ENCODE measurements at regions not wholly inside any gene's neighbourhood (a gene's known extent, or its start where the extent isn't known, plus 50 kb on each side); places are given as distances from the start of the nearest gene placed in this dataset.

GRCh38 chr5:107325866-107326265 is 344.9 kb downstream of the EFNA5 start:
- DNase-seq: no peak

- no peak for DNase-seq
Observed at GRCh38 chr5:107324809-107325208, 345.9 kb downstream of the EFNA5 start.

- DNase-seq: no peak
Observed at GRCh38 chr5:107324071-107324470, 346.7 kb downstream of the EFNA5 start.

GRCh38 chr5:107323536-107323935 is 347.2 kb downstream of the EFNA5 start:
- DNase-seq: no peak

DNA sequence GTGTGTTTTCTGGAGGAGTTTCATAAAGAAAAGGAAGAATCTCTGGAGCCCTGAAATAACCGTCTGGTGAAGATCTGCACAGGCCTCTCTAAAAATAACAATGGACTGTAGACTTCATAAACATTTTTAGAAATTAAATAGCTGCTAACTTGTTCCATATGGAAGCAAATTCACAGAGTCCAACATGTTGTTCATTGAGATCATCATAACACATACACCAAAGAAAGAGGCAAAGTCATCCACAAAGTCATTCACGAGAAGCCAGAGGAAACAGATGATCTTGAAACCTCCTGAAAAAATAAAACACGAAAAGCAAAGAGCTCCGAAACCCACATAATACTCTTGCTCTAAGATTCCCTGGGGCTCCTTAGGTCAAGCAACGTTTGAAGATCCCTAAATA is 347.8 kb downstream of the EFNA5 start:
- DNase-seq: no peak

DNA sequence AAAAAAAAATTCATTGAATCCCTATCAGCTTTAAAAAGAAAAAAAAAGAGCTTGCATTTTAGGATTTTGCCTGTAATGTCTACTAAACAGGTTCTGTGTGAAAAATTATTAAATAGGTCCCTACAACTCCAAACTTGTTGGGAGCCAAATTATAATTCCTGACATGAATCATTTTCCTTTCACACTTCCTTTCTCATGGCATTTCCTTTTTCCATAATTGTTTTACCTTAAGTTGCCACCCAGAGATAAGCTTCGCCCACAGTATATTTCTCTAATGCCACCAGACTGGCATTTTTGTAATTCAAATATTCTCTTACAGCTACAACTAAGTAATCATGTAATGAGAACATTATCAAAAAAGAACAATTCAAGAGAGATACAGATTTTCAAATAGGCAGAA is 348.8 kb downstream of the EFNA5 start:
- DNase-seq: no peak

- DNase-seq: no peak
Observed at GRCh38 chr5:107320846-107321245, 349.9 kb downstream of the EFNA5 start.

GRCh38 chr5:107320376-107320775 is 350.4 kb downstream of the EFNA5 start:
- DNase-seq: no peak

- DNase-seq: no peak
Observed at GRCh38 chr5:107319901-107320300, 350.8 kb downstream of the EFNA5 start.

- DNase-seq: no peak
Observed at GRCh38 chr5:107314330-107314729, 356.4 kb downstream of the EFNA5 start.

DNA sequence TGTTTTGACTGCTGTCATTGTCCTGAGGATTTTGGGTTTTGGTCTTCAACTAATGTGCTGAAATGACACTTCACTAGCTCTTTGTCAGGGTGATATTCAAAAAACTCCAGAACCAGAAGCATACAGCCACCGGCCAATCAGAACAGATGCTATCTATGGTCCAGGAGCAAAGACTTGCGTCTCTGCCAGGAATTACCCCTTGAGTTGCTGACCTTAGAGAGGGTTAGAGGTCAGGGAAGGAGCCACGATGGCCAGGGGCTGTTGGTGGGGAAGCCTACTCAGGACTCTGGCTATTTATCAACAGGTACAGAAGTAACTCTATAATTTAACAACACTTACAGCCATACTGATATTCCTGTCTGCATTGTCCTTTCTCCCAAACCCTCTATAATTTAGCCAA is 356.8 kb downstream of the EFNA5 start:
- DNase-seq: no peak

DNA sequence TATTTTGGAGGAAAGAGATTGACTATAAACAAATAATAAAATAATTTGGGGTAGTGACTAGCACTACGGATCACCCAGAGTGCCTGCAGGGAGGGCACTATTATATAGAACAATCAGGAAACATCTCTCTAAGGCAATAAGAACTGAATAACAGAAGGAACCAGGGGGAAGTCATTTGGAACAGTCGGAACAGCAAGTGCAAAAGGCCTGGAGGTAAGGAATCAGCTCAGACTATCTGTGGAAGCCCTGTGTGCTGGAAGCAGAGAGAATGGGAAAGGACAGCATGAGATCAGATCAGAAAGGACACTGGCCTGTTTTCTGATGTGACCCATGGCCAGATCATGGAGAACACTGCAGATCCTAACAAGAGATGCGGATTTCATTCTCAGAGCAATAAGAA is 357.6 kb downstream of the EFNA5 start:
- no peak for DNase-seq

- DNase-seq: no peak
Observed at GRCh38 chr5:107310181-107310580, 360.6 kb downstream of the EFNA5 start.

- no peak for DNase-seq
Observed at GRCh38 chr5:107306594-107306993, 364.1 kb downstream of the EFNA5 start.

- no peak for DNase-seq
Observed at GRCh38 chr5:107306002-107306401, 364.7 kb downstream of the EFNA5 start.

GRCh38 chr5:107304684-107305083 is 366.1 kb downstream of the EFNA5 start:
- no peak for DNase-seq

DNA sequence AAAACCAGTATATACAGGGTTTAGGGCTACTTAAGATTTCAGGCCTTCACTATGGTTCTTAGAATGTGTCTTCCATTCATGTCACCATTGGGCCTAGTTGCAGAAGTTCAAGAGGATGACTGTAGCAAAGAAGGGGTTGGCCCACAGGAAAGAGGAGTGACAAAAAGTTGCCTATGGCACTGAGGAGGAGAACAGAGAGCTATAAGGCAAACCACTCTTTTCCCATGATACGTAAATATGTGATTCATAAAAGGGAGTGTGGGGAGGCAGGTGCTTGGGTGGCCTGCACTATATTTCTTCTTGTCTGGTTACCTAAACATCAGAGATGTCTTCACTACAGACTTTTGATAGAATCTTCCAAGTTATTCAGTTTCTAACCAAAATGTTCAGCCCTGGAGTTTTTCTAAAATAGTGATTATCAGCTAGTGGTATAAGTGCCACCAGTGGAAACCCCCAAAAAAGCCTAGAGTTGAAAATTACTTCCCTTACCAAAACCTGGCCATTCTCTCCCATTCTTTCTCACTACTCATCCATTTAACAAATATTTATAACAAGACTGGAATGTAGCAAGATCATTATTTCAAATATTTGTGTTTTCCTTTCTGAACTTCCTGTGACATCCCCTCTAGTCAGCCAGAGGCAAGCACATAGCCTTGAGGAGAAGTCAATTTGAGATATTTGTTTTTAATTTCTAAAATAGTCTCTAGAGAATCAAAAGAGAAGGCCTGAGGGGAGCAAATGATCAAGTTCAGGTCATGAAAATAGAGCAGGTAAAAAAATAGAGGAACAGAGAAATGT is 367.4 kb downstream of the EFNA5 start:
- no peak for DNase-seq

- no peak for DNase-seq
Observed at GRCh38 chr5:107302441-107302840, 368.3 kb downstream of the EFNA5 start.

- DNase-seq: no peak
Observed at GRCh38 chr5:107301999-107302398, 368.7 kb downstream of the EFNA5 start.

DNA sequence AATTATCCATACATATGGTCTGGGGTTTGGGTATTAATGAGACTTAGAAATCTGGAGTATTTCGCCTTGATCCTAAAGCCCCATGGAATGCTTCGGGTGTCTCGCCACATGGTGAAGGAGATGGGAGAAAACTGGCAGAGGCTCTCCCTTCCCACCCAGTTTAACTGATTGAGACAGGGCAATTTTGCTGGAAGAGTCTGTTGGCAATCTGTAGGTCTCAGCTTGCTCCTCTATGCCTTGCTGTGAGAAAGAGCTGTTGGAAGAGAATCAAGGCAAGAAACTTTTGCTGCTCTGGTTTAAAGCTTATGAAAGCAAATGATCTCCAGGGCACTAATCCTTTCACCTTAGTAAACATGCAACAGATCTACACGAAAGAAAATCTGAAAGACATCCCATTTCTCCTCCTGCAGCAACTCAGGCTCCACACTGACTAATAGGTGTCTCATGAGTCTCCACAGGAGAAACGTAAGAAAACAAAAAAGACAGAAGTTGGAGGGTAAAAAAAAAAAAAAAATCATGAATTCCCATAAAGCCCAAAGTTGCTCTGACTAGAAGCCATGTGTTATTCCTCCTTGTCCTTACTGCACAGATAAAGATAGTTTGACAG is 369.9 kb downstream of the EFNA5 start:
- DNase-seq: no peak

DNA sequence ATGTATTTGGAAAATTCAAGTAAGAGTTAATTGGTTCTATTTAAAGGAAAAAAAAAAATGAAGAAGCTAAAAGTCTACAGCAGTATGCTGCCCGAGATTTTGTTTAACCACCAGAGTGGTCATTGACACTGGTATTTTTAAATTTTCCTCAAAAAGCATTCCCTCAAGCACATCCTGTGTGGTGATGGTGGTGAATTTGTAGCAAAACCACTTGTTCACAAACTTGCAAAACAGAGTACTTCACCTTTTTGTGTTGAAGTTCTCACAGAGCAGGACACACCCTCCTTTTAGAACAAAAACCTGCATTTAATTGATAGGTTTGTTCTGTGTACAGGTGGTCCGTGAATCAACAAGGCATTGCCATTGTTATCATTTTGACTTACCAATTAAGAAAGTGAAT is 374.2 kb downstream of the EFNA5 start:
- DNase-seq: no peak

DNA sequence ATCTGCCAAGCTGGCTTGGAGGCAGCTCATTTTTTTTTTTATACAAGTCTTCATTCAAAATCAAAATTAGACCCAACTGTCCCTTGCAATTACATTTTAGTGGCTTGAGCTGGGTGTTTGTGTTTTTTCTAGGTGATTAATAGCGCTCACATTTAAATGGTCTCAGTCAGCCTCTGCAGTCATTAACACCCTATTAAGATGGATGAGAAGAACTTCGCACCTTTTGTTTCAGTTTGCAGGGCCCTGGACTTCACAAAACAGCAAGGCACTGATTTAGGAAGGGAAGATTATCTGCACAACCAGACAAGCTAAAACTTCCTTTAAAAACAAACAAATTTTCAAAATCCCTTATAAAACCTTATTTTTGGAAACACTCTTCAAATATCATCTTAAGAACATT is 374.8 kb downstream of the EFNA5 start:
- DNase-seq: no peak

GRCh38 chr5:107294669-107295068 is 376.1 kb downstream of the EFNA5 start:
- DNase-seq: no peak

GRCh38 chr5:107294211-107294550 is 376.6 kb downstream of the EFNA5 start:
- DNase-seq: no peak
